Neuronal stem cell (in vitro differentiated cells): ENCODE measurements at regions not wholly inside any gene's neighbourhood (a gene's known extent, or its start where the extent isn't known, plus 50 kb on each side); places are given as distances from the start of the nearest gene placed in this dataset.

Source experiments
- DNase-seq: peaks from one replicate; pipeline ENCODE4 v3.0.0-alpha.2; 2013; ENCODE audit warnings: low spot score
- H2AFZ ChIP-seq: one replicate; pipeline ENCODE4 v1.6.1; 2013; ENCODE audit warnings: mild to moderate bottlenecking, low read length, inconsistent platforms
- H2AK5ac ChIP-seq: 2 replicates; pipeline ENCODE4 v1.6.1; 2013; ENCODE audit warnings: low read depth, mild to moderate bottlenecking, inconsistent platforms, low read length, moderate library complexity, mixed read lengths
- H2BK120ac ChIP-seq: 2 replicates; pipeline ENCODE4 v1.6.1; 2013; ENCODE audit warnings: low read depth, mild to moderate bottlenecking, inconsistent platforms, low read length, moderate library complexity, mixed read lengths
- H2BK12ac ChIP-seq: one replicate; pipeline ENCODE4 v1.6.1; 2013; ENCODE audit warnings: low read length, inconsistent platforms
- H2BK15ac ChIP-seq: 2 replicates; pipeline ENCODE4 v1.6.1; 2013; ENCODE audit warnings: mild to moderate bottlenecking, low read length, inconsistent platforms, mixed read lengths
- H2BK5ac ChIP-seq: one replicate; pipeline ENCODE4 v1.6.1; 2013; ENCODE audit warnings: inconsistent platforms, mild to moderate bottlenecking, low read length, moderate library complexity
- H3K14ac ChIP-seq: one replicate; pipeline ENCODE4 v1.6.1; 2013; ENCODE audit warnings: low read length, inconsistent platforms
- H3K18ac ChIP-seq: 2 replicates; pipeline ENCODE4 v1.6.1; 2013; ENCODE audit warnings: low read length, inconsistent platforms
- H3K23ac ChIP-seq: 2 replicates; pipeline ENCODE4 v1.6.1; 2013; ENCODE audit warnings: low read depth, mild to moderate bottlenecking, mixed read lengths, low read length, inconsistent platforms; ENCODE audit not compliant: poor library complexity
- H3K27ac ChIP-seq: replicated peaks from 3 replicates; pipeline ENCODE4 v1.5.1; 2013; ENCODE audit warnings: low read length, inconsistent platforms
- H3K27me3 ChIP-seq, 3 experiments: 2 replicates each; pipeline ENCODE4 v1.6.1; 2013; ENCODE audit warnings: low read length in 3 of 3, mild to moderate bottlenecking in 2 of 3, inconsistent platforms in 1 of 3, low read depth in 1 of 3, mixed read lengths in 1 of 3, moderate library complexity in 1 of 3; ENCODE audit not compliant: control insufficient read depth in 3 of 3, insufficient read depth in 3 of 3
- H3K36me3 ChIP-seq, 2 donors: replicated peaks in 1 of 2; 2 replicates each; pipeline ENCODE4 v1.6.1; 2013; ENCODE audit warnings: low read length in 2 of 2; ENCODE audit not compliant: control insufficient read depth in 2 of 2, insufficient read depth in 2 of 2
- H3K4ac ChIP-seq: 2 replicates; pipeline ENCODE4 v1.6.1; 2013; ENCODE audit warnings: inconsistent platforms, mild to moderate bottlenecking, low read length, moderate library complexity
- H3K4me1 ChIP-seq, 2 donors: 1 replicate in 1 of 2; 2 replicates in 1 of 2; pipeline ENCODE4 v1.6.1; 2013; ENCODE audit warnings: low read length in 2 of 2, low read depth in 1 of 2; ENCODE audit not compliant: control insufficient read depth in 2 of 2, insufficient read depth in 1 of 2
- H3K4me2 ChIP-seq: one replicate; pipeline ENCODE4 v1.6.1; 2013; ENCODE audit warnings: mild to moderate bottlenecking, low read length, inconsistent platforms; ENCODE audit not compliant: insufficient read depth, poor library complexity, severe bottlenecking
- H3K4me3 ChIP-seq, 2 donors: 2 replicates each; pipeline ENCODE4 v1.5.1; 2013; ENCODE audit warnings: low read length in 2 of 2, mild to moderate bottlenecking in 2 of 2, inconsistent platforms in 1 of 2, moderate library complexity in 1 of 2
- H3K79me1 ChIP-seq: one replicate; pipeline ENCODE4 v1.6.1; 2013; ENCODE audit warnings: low read depth, mild to moderate bottlenecking, inconsistent platforms, low read length, moderate library complexity
- H3K9ac ChIP-seq: one replicate; pipeline ENCODE4 v1.6.1; 2013; ENCODE audit warnings: mild to moderate bottlenecking, low read depth, low read length, inconsistent platforms; ENCODE audit not compliant: poor library complexity
- H3K9me3 ChIP-seq, 2 donors: replicated peaks in 1 of 2; 2 replicates each; pipeline versions ENCODE3 to v1.6.1; 2013; ENCODE audit warnings: low read length in 2 of 2, mild to moderate bottlenecking in 2 of 2, inconsistent platforms in 1 of 2, low read depth in 1 of 2, mixed read lengths in 1 of 2, moderate library complexity in 1 of 2; ENCODE audit not compliant: control insufficient read depth in 2 of 2, insufficient read depth in 1 of 2
- H4K8ac ChIP-seq: one replicate; pipeline ENCODE4 v1.6.1; 2013; ENCODE audit warnings: low read depth, mild to moderate bottlenecking, inconsistent platforms, low read length, moderate library complexity
- H4K91ac ChIP-seq: one replicate; pipeline ENCODE4 v1.6.1; 2013; ENCODE audit warnings: low read length, low read depth, mild to moderate bottlenecking, inconsistent platforms; ENCODE audit not compliant: poor library complexity
- WGBS, 2 donors: extraction: QIAGEN DNeasy Blood & Tissue Kit; methylation state at CpG; one replicate each; pipeline ENCODE4 v1.1.7; 2013; ENCODE audit warnings: missing lambda C conversion rate in 2 of 2, mixed read lengths in 1 of 2; ENCODE audit not compliant: insufficient read length in 2 of 2, insufficient replicate concordance in 1 of 2; ENCODE audit errors: extremely low coverage in 2 of 2; 5-methylcytosine and 5-hydroxymethylcytosine counted together

DNA sequence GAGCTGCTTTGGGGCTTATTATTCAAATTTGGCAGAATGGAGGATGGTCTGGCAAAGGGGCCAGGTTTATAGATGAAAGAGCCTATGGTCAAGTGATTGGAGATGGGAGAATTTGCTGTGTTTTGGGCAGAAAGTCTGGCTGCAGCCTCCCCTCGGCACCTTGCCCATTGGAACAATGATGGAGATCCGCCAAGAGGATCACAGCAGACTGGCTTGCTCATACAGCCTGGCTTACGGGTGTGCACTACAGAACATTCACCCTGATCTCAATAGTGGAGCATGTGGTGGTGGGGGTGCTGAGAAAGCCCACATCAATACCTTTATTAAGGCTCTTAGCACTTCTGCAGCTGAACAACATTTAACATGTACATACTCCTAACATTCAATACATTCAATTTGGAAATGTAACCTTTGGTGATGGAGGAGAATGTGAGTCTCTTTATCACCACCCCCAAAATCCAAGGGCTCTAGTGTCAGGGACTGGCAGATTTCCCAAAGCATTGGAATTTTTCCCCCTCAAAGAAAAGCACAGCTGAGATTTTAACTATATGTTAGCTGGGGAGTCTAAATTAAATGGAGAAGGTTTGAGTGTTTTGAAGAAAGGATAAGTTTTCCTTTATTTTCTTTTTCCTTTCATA is 118.4 kb upstream of the TMC3 start:
- no peaks in the 10 kb centered on the region for H3K4me1 ChIP-seq
- H3K79me1 ChIP-seq = no peaks in the 10 kb centered on the region
- no CpG with 5 or more reads among the region's 3 CpGs for WGBS, 2 donors
- H2AFZ ChIP-seq = no peak overlapping the region
- no peak overlapping the region for H2BK12ac ChIP-seq
- no peak overlapping the region for H2BK120ac ChIP-seq
- no peak overlapping the region for H2AK5ac ChIP-seq
- no peak overlapping the region for H3K23ac ChIP-seq
- H2BK15ac ChIP-seq = no peak overlapping the region
- H3K27ac ChIP-seq = no peak overlapping the region
- DNase-seq = no peak
- H3K27me3 ChIP-seq = no peaks in the 10 kb centered on the region
- no peak overlapping the region for H3K9ac ChIP-seq
- no peak overlapping the region for H3K4me2 ChIP-seq
- H3K9me3 ChIP-seq = no peaks in the 10 kb centered on the region
- H4K91ac ChIP-seq = no peak overlapping the region
- H3K36me3 ChIP-seq = no peaks in the 10 kb centered on the region
- no peak overlapping the region for H3K4ac ChIP-seq
- no peak overlapping the region for H4K8ac ChIP-seq
- H3K14ac ChIP-seq = no peak overlapping the region
- no peak overlapping the region for H2BK5ac ChIP-seq
- no peak overlapping the region for H3K18ac ChIP-seq
- no peak overlapping the region for H3K4me3 ChIP-seq

GRCh38 chr15:81491414-81492096 is 117.5 kb upstream of the TMC3 start:
- H4K8ac ChIP-seq = no peak overlapping the region
- DNase-seq = no peak
- no peak overlapping the region for H2AFZ ChIP-seq
- H3K79me1 ChIP-seq = no peaks in the 10 kb centered on the region
- no peak overlapping the region for H3K14ac ChIP-seq
- no peak overlapping the region for H3K4me3 ChIP-seq
- H3K4me2 ChIP-seq = no peak overlapping the region
- H3K18ac ChIP-seq = no peak overlapping the region
- H3K27me3 ChIP-seq = no peaks in the 10 kb centered on the region
- H3K36me3 ChIP-seq = no peaks in the 10 kb centered on the region
- H2BK5ac ChIP-seq = no peak overlapping the region
- H3K4ac ChIP-seq = no peak overlapping the region
- WGBS, 2 donors = no CpG with 5 or more reads among the region's 6 CpGs
- H3K27ac ChIP-seq = no peak overlapping the region
- no peaks in the 10 kb centered on the region for H3K9me3 ChIP-seq
- H3K4me1 ChIP-seq = no peaks in the 10 kb centered on the region
- no peak overlapping the region for H3K9ac ChIP-seq
- H2BK15ac ChIP-seq = no peak overlapping the region
- no peak overlapping the region for H2BK12ac ChIP-seq
- H2BK120ac ChIP-seq = no peak overlapping the region
- no peak overlapping the region for H3K23ac ChIP-seq
- no peak overlapping the region for H2AK5ac ChIP-seq
- no peak overlapping the region for H4K91ac ChIP-seq

DNA sequence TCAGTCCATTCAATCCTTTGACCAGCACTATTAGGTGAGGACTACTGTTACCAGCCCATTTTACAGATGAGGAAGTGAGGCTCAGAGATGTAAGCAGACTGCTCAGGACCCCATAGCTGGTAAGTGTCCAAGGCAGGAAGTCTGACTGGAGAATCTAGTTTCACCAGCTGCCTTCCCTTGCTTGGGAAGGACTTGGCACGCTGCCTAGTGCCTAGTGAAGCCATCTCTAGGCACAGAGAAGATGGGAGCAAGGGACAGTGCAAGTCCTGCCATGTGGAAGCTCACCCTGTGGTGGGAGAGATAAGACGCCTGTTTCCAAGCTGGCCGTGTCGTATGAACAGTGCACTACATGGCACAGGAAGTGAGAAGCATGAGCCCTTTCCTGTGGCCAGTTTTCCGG is 111.8 kb upstream of the TMC3 start:
- H3K18ac ChIP-seq = peak overlapping the region; percentile 59
- peak overlapping the region; percentile 52 for H3K9ac ChIP-seq
- H4K8ac ChIP-seq = no peak overlapping the region
- H2BK12ac ChIP-seq = no peak overlapping the region
- H3K79me1 ChIP-seq = no peaks in the 10 kb centered on the region
- no peak for DNase-seq
- no peaks in the 10 kb centered on the region for H3K36me3 ChIP-seq
- WGBS, 2 donors = no CpG with 5 or more reads among the region's 5 CpGs
- H3K4me1 ChIP-seq = no peaks in the 10 kb centered on the region
- no peak overlapping the region for H2BK15ac ChIP-seq
- H2BK5ac ChIP-seq = no peak overlapping the region
- no peaks in the 10 kb centered on the region for H3K27me3 ChIP-seq
- H3K14ac ChIP-seq = no peak overlapping the region
- H2BK120ac ChIP-seq = no peak overlapping the region
- H3K4me2 ChIP-seq = no peak overlapping the region
- no peak overlapping the region for H2AFZ ChIP-seq
- H3K27ac ChIP-seq = no peak overlapping the region
- no peak overlapping the region for H3K4me3 ChIP-seq
- peaks cover 0 to 1% of the 10 kb centered on the region in 2 donors for H3K9me3 ChIP-seq
- H2AK5ac ChIP-seq = no peak overlapping the region
- no peak overlapping the region for H4K91ac ChIP-seq
- H3K4ac ChIP-seq = no peak overlapping the region
- H3K23ac ChIP-seq = peak overlapping the region; percentile 45

GRCh38 chr15:81484086-81484955 is 110.3 kb upstream of the TMC3 start:
- H3K9me3 ChIP-seq = peaks cover 0 to 1% of the 10 kb centered on the region in 2 donors
- H2BK15ac ChIP-seq = no peak overlapping the region
- no peak overlapping the region for H2BK12ac ChIP-seq
- no peak overlapping the region for H3K4me3 ChIP-seq
- H4K8ac ChIP-seq = no peak overlapping the region
- no peak overlapping the region for H3K9ac ChIP-seq
- no peak overlapping the region for H3K4me2 ChIP-seq
- H3K79me1 ChIP-seq = no peaks in the 10 kb centered on the region
- H2BK5ac ChIP-seq = no peak overlapping the region
- no peak for DNase-seq
- H3K14ac ChIP-seq = no peak overlapping the region
- no peak overlapping the region for H3K4ac ChIP-seq
- WGBS, 2 donors = no CpG with 5 or more reads among the region's 12 CpGs
- H4K91ac ChIP-seq = no peak overlapping the region
- no peak overlapping the region for H3K23ac ChIP-seq
- no peak overlapping the region for H2BK120ac ChIP-seq
- H3K18ac ChIP-seq = peak overlapping the region; percentile 79
- no peak overlapping the region for H3K27ac ChIP-seq
- no peak overlapping the region for H2AFZ ChIP-seq
- H2AK5ac ChIP-seq = no peak overlapping the region
- H3K27me3 ChIP-seq = no peaks in the 10 kb centered on the region
- no peaks in the 10 kb centered on the region for H3K4me1 ChIP-seq
- H3K36me3 ChIP-seq = no peaks in the 10 kb centered on the region
